ENCODE measurements at regions not wholly inside any gene's neighbourhood (a gene's known extent, or its start where the extent isn't known, plus 50 kb on each side); places are given as distances from the start of the nearest gene placed in this dataset.

DNA sequence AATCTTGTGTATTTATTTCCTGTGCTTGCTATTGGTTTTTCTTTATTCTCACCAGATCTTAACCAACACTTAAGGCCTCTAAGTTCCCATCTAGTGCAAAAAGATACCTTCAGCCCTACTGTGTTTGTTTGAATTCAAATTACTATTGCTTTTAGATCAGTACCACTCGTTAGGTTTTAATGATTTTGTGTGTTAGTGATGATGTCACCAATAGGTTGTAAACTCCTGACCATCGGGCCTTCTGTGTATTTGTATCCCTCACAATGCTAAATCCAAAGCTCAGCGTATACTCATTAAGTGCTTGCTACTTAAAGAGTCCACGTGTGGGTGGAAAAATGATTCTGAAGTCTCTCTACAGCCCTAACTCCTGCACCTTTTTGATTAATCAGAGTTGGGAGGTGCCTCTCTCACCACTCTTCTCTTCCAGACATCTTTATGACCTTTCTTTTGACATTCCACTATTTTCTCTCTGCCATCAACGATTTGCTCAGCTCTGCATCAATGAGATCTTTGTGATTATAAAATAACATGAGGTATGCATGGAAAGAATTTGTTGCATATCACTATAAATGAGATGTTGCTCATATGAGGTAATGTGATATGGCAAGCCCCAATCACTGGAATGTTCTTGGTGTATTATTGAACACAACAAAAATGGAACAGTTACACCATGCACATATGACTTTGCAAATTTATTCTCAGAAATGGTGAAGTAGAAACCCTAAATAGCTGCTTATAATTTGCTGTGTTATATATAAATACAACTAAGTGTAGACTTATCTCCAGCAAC, 55.1 kb upstream of the LAMA2 start:
- Histone ChIP-seq H3K4me1 (no peaks in the 10 kb centered on the region), H3K27ac (no peak overlapping the region), H3K4me3 (no peak overlapping the region), H3K27me3 (no peaks in the 10 kb centered on the region), H3K36me3 (no peaks in the 10 kb centered on the region), H3K9me3 (no peaks in the 10 kb centered on the region)
- ATAC-seq (no peak), DNase-seq (no peak)
- WGBS (ENCODE audit: insufficient coverage, low coverage, low lambda C conversion rate, missing lambda C conversion rate), result 50% methylated on average over 5 of the region's 5 CpGs
- intact Hi-C loops (cut with DNase I), result no loop called here
- TF ChIP-seq CTCF (IDR thresholded peaks at IDR 0.05) (no peak), POLR2A (IDR thresholded peaks at IDR 0.05) (no peak)

- H3K36me3 ChIP-seq, result no peaks in the 10 kb centered on the region
- no peaks in the 10 kb centered on the region for H3K27me3 ChIP-seq
- intact Hi-C loops (cut with DNase I), result no loop called here
- H3K27ac ChIP-seq, result no peak overlapping the region
- H3K4me3 ChIP-seq, result no peak overlapping the region
- TF ChIP-seq CTCF (IDR thresholded peaks at IDR 0.05) (no peak), POLR2A (IDR thresholded peaks at IDR 0.05) (no peak)
- DNase-seq (no peak), ATAC-seq (no peak)
- H3K9me3 ChIP-seq, result no peaks in the 10 kb centered on the region
- no peaks in the 10 kb centered on the region for H3K4me1 ChIP-seq
- 33% methylated on average over 3 of the region's 3 CpGs for WGBS (ENCODE audit: insufficient coverage, low coverage, low lambda C conversion rate, missing lambda C conversion rate)
These were observed 56.3 kb upstream of the LAMA2 start for GRCh38 chr6:128826606-128827005.

DNA sequence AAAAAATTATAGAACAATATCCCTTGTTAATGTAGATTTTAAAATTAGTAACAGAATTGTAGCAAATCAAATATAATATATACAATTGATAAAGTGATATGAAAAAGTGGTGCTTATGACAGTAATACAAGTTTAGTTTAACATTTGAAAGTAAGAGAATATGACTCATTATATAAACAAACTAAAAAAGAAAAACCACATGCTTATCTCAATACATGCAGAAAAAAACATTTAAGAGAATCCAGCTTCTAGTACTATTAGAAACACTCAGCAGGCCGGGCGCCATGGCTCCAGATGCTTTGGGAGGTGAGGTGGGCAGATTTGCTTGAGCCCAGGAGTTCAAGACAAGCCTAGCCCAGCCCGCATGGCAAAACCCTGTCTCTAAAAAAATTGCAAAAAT, 60.7 kb upstream of the LAMA2 start:
- TF ChIP-seq POLR2A (IDR thresholded peaks at IDR 0.05), result no peak
- TF ChIP-seq CTCF (IDR thresholded peaks at IDR 0.05), result no peak
- ATAC-seq (no peak), DNase-seq (no peak)
- no peaks in the 10 kb centered on the region for H3K9me3 ChIP-seq
- no peak overlapping the region for H3K27ac ChIP-seq
- no peaks in the 10 kb centered on the region for H3K27me3 ChIP-seq
- no peaks in the 10 kb centered on the region for H3K36me3 ChIP-seq
- WGBS (ENCODE audit: insufficient coverage, low coverage, low lambda C conversion rate, missing lambda C conversion rate), result 36% methylated on average over 3 of the region's 3 CpGs
- H3K4me1 ChIP-seq, result no peaks in the 10 kb centered on the region
- intact Hi-C loops (cut with DNase I), result no loop called here
- no peak overlapping the region for H3K4me3 ChIP-seq

GRCh38 chr6:128821116-128821515, 61.8 kb upstream of the LAMA2 start:
- intact Hi-C loops (cut with DNase I), result no loop called here
- Histone ChIP-seq H3K4me1 (no peaks in the 10 kb centered on the region), H3K36me3 (no peaks in the 10 kb centered on the region), H3K27me3 (no peaks in the 10 kb centered on the region), H3K4me3 (no peak overlapping the region), H3K27ac (no peak overlapping the region), H3K9me3 (no peaks in the 10 kb centered on the region)
- TF ChIP-seq CTCF (IDR thresholded peaks at IDR 0.05), result no peak
- no peak for TF ChIP-seq POLR2A (IDR thresholded peaks at IDR 0.05)
- no peak for ATAC-seq
- WGBS (ENCODE audit: insufficient coverage, low coverage, low lambda C conversion rate, missing lambda C conversion rate), result 39% methylated on average over 2 of the region's 2 CpGs
- no peak for DNase-seq

- no peaks in the 10 kb centered on the region for H3K9me3 ChIP-seq
- H3K4me3 ChIP-seq, result no peak overlapping the region
- no peaks in the 10 kb centered on the region for H3K27me3 ChIP-seq
- ATAC-seq (no peak), DNase-seq (no peak)
- H3K4me1 ChIP-seq, result no peaks in the 10 kb centered on the region
- no peak overlapping the region for H3K27ac ChIP-seq
- no peaks in the 10 kb centered on the region for H3K36me3 ChIP-seq
- intact Hi-C loops (cut with DNase I), result no loop called here
- TF ChIP-seq CTCF (IDR thresholded peaks at IDR 0.05) (no peak), POLR2A (IDR thresholded peaks at IDR 0.05) (no peak)
These were observed 74.1 kb upstream of the LAMA2 start for GRCh38 chr6:128808856-128809255.

Measured in right lobe of liver (tissue), 6 donors.